Dermis microvascular lymphatic vessel endothelial cell (primary cell): ENCODE measurements at regions not wholly inside any gene's neighbourhood (a gene's known extent, or its start where the extent isn't known, plus 50 kb on each side); places are given as distances from the start of the nearest gene placed in this dataset.
A peak's percentile ranks its signal among the peaks of the same experiment; 100 is the strongest.

ENCODE experiments used
- DNase-seq, 2 donors: peaks; one replicate each; pipeline versions ENCODE4 v3.0.0 to v3.0.0-alpha.2; 2010; ENCODE audit warnings: low read depth in 2 of 2

- no peak for DNase-seq
Observed at GRCh38 chr1:5347726-5348125, 644.5 kb downstream of the NPHP4 start.

- no peak for DNase-seq
Observed at GRCh38 chr1:5345556-5345955, 646.7 kb downstream of the NPHP4 start.

- DNase-seq, result no peak
Observed at GRCh38 chr1:5343256-5344020, 648.8 kb downstream of the NPHP4 start.

GRCh38 chr1:5342830-5343229 is 649.4 kb downstream of the NPHP4 start:
- DNase-seq, result no peak

- no peak for DNase-seq
Observed at GRCh38 chr1:5342172-5342571, 650.1 kb downstream of the NPHP4 start.

GRCh38 chr1:5341471-5341870 is 650.8 kb downstream of the NPHP4 start:
- DNase-seq, result no peak

- no peak for DNase-seq
Observed at GRCh38 chr1:5340560-5341130, 651.6 kb downstream of the NPHP4 start.

- no peak for DNase-seq
Observed at GRCh38 chr1:5338466-5338865, 653.8 kb downstream of the NPHP4 start.

GRCh38 chr1:5333291-5333690 is 658.9 kb downstream of the NPHP4 start:
- DNase-seq, result no peak

- DNase-seq, result no peak
Observed at GRCh38 chr1:5331101-5331500, 661.1 kb downstream of the NPHP4 start.

- DNase-seq, result peak in 1 of 2 donors; percentile 9
Observed at GRCh38 chr1:5329068-5329739, 663.0 kb downstream of the NPHP4 start.

- no peak for DNase-seq
Observed at GRCh38 chr1:5324883-5325282, 667.3 kb downstream of the NPHP4 start.

GRCh38 chr1:5318143-5318816 is 663.9 kb downstream of the AJAP1 start:
- DNase-seq, result no peak

GRCh38 chr1:5317391-5317790 is 663.0 kb downstream of the AJAP1 start:
- no peak for DNase-seq

- DNase-seq, result no peak
Observed at GRCh38 chr1:5312862-5313261, 658.5 kb downstream of the AJAP1 start.

- no peak for DNase-seq
Observed at GRCh38 chr1:5312293-5312674, 657.9 kb downstream of the AJAP1 start.

GRCh38 chr1:5311634-5312292 is 657.4 kb downstream of the AJAP1 start:
- no peak for DNase-seq

- DNase-seq, result no peak
Observed at GRCh38 chr1:5311147-5311546, 656.7 kb downstream of the AJAP1 start.

- DNase-seq, result no peak
Observed at GRCh38 chr1:5308249-5308648, 653.8 kb downstream of the AJAP1 start.

- no peak for DNase-seq
Observed at GRCh38 chr1:5304702-5305101, 650.3 kb downstream of the AJAP1 start.

GRCh38 chr1:5298376-5298775 is 644.0 kb downstream of the AJAP1 start:
- no peak for DNase-seq

- no peak for DNase-seq
Observed at GRCh38 chr1:5297886-5298239, 643.5 kb downstream of the AJAP1 start.
